K562 (cell line): ENCODE measurements at regions not wholly inside any gene's neighbourhood (a gene's known extent, or its start where the extent isn't known, plus 50 kb on each side); places are given as distances from the start of the nearest gene placed in this dataset.

ENCODE experiments used
- ATAC-seq: fragments of 200-7000 bp; cut with Tn5 transposase; 3 replicates; pipeline ENCODE4 v1.9.1; 2020; ENCODE audit warnings: moderate library complexity
- BruUV-seq: library from RNA; stranded (reverse); fragments of 400-500 nt; replicated peaks from 2 replicates; lab custom pipeline; 2021; lab: Mats Ljungman, UMichigan
- CTCF ChIA-PET: fragments of 300-600 bp; formaldehyde crosslinking; extraction: SDS; loops from one replicate; lab custom pipeline; 2021; ENCODE audit warnings: low intra/inter-chr PET ratio; lab: Yijun Ruan, JAX
- POLR2A ChIA-PET: fragments of 300-600, 350-650 bp; sonication (Branson Sonifier 250); formaldehyde crosslinking; extraction: SDS; loops from one replicate; lab custom pipeline; 2021; ENCODE audit warnings: antibody characterized with exemption, inconsistent platforms; lab: Yijun Ruan, JAX
- DNase-seq, 4 experiments: peaks; one replicate each; pipeline versions ENCODE4 v3.0.0 to v3.0.0-alpha.2; 2011 to 2018; ENCODE audit warnings: low spot score in 3 of 4, mixed read lengths in 3 of 4; ENCODE audit errors: extremely low read depth in 1 of 4
- FAIRE-seq: peaks from 2 replicates; lab custom pipeline; 2011; peaks lifted over from hg19 to GRCh38; lab: Jason Lieb, UNC
- H2AFZ ChIP-seq: 2 replicates; pipeline ENCODE4 v1.6.0; 2011; ENCODE audit warnings: low read depth, low read length, control low read depth, inconsistent platforms
- H3K27ac ChIP-seq: fragments of 200-600 bp; 3 replicates; pipeline ENCODE4 v1.8.0; 2011; ENCODE audit warnings: low read depth, mild to moderate bottlenecking, control low read depth, inconsistent platforms, low read length, moderate library complexity, mixed read lengths; ENCODE audit errors: extremely low read depth
- H3K27me3 ChIP-seq, 2 experiments: fragments of 300-600 bp in 1 of 2; 2 replicates in 1 of 2; 3 replicates in 1 of 2; pipeline versions ENCODE4 v1.6.0 to v1.8.0; 2011; ENCODE audit warnings: inconsistent platforms in 2 of 2, low read length in 2 of 2, mild to moderate bottlenecking in 1 of 2, mixed read lengths in 1 of 2, moderate library complexity in 1 of 2; ENCODE audit not compliant: control insufficient read depth in 2 of 2, insufficient read depth in 2 of 2
- H3K36me3 ChIP-seq: fragments of 300-600 bp; 3 replicates; pipeline ENCODE4 v1.8.0; 2011; ENCODE audit warnings: mild to moderate bottlenecking, low read length, inconsistent platforms; ENCODE audit not compliant: control insufficient read depth, insufficient read depth
- H3K4me1 ChIP-seq, 2 experiments: fragments of 200-600 bp in 1 of 2; replicated peaks in 1 of 2; 2 replicates in 1 of 2; 3 replicates in 1 of 2; pipeline versions ENCODE4 v1.5.1 to v1.8.0; 2011; ENCODE audit warnings: inconsistent platforms in 2 of 2, low read length in 2 of 2, mild to moderate bottlenecking in 1 of 2, mixed read lengths in 1 of 2, moderate library complexity in 1 of 2; ENCODE audit not compliant: control insufficient read depth in 2 of 2, insufficient read depth in 2 of 2
- H3K4me2 ChIP-seq: 2 replicates; pipeline ENCODE4 v1.6.1; 2011; ENCODE audit warnings: low read length, control low read depth, inconsistent platforms, mixed read lengths; ENCODE audit not compliant: insufficient read depth
- H3K4me3 ChIP-seq: fragments of 200-600 bp; sonication (generic), shearing (Covaris generic); 2 replicates; pipeline ENCODE4 v1.5.1; 2016; ENCODE audit warnings: control low read depth, inconsistent platforms
- H3K79me2 ChIP-seq: fragments of 200-600 bp; 3 replicates; pipeline ENCODE4 v1.8.0; 2011; ENCODE audit warnings: low read length, inconsistent platforms; ENCODE audit not compliant: control insufficient read depth, insufficient read depth
- H3K9ac ChIP-seq, 2 experiments: 2 replicates each; pipeline versions ENCODE4 v1.6.0 to v1.6.1; 2011; ENCODE audit warnings: low read depth in 2 of 2, low read length in 2 of 2, control low read depth in 1 of 2, inconsistent platforms in 1 of 2, mild to moderate bottlenecking in 1 of 2, mixed read lengths in 1 of 2; ENCODE audit not compliant: insufficient read depth in 1 of 2
- H3K9me1 ChIP-seq: one replicate; pipeline ENCODE4 v1.6.0; 2011; ENCODE audit warnings: inconsistent platforms, mild to moderate bottlenecking, low read length, moderate library complexity; ENCODE audit not compliant: control insufficient read depth, insufficient read depth
- H3K9me3 ChIP-seq: replicated peaks from 2 replicates; pipeline ENCODE4 v1.5.1; 2011; ENCODE audit warnings: low read depth, low read length, inconsistent platforms; ENCODE audit not compliant: control insufficient read depth, insufficient read depth
- H4K20me1 ChIP-seq: replicated peaks from 2 replicates; pipeline ENCODE4 v1.6.1; 2011; ENCODE audit warnings: low read length, inconsistent platforms, mixed read lengths; ENCODE audit not compliant: control insufficient read depth, insufficient read depth
- CBFB ChIP-seq: sonication (generic); formaldehyde crosslinking; IDR thresholded peaks from 2 replicates; pipeline ENCODE4 v1.4.0; 2020; ENCODE audit warnings: mild to moderate bottlenecking, missing genetic modification reagents
- DACH1 ChIP-seq: fragments of 450-650 bp; IDR thresholded peaks from 2 replicates; pipeline ENCODE4 v1.6.1; 2018; ENCODE audit not compliant: partially characterized antibody
- GATAD2B ChIP-seq: fragments of 450-650 bp; IDR thresholded peaks from 2 replicates; pipeline ENCODE4 v1.6.1; 2017; ENCODE audit warnings: mild to moderate bottlenecking, borderline replicate concordance
- HMGN3 ChIP-seq: IDR thresholded peaks from 2 replicates; pipeline ENCODE4 v1.6.1; 2011; ENCODE audit warnings: borderline replicate concordance, low read depth, mild to moderate bottlenecking, mixed read lengths, low read length; ENCODE audit not compliant: insufficient read length; ENCODE audit errors: extremely low read depth
- ILF3 ChIP-seq: fragments of 450-650 bp; IDR thresholded peaks from 2 replicates; pipeline ENCODE4 v1.6.1; 2018; ENCODE audit warnings: antibody characterized with exemption, mild to moderate bottlenecking, moderate library complexity, borderline replicate concordance
- POLR2G ChIP-seq: fragments of 200-400 bp; formaldehyde crosslinking; IDR thresholded peaks from 2 replicates; pipeline ENCODE4 v1.6.1; 2017; ENCODE audit warnings: low read depth, mild to moderate bottlenecking, antibody characterized with exemption, low read length, moderate library complexity
- SAP30 ChIP-seq: fragments of 200-600 bp; sonication (generic); IDR thresholded peaks from 2 replicates; pipeline ENCODE4 v1.6.1; 2012; ENCODE audit warnings: borderline replicate concordance, low read depth, mild to moderate bottlenecking, moderate library complexity, low read length, control low read depth, inconsistent platforms; ENCODE audit not compliant: insufficient read depth, poor library complexity, severe bottlenecking
- TCF3 ChIP-seq: sonication (generic); formaldehyde crosslinking; IDR thresholded peaks from 2 replicates; pipeline ENCODE4 v1.4.0; 2020; ENCODE audit warnings: mild to moderate bottlenecking, missing genetic modification reagents
- ZNF444 ChIP-seq: fragments of 250-450 bp; sonication (Bioruptor Pico); IDR thresholded peaks from 2 replicates; pipeline ENCODE4 v1.4.0; 2020; ENCODE audit warnings: mild to moderate bottlenecking, moderate library complexity
- WGBS: fragments of 100-300 bp; shearing (Covaris generic); methylation state at CpG from one replicate; pipeline ENCODE4 v1.1.6; 2016; ENCODE audit warnings: low coverage, mixed read lengths; ENCODE audit not compliant: insufficient coverage; ENCODE audit errors: missing lambda C conversion rate; 5-methylcytosine and 5-hydroxymethylcytosine counted together
- in situ Hi-C: fragments of 300-500 bp; cut with MboI; formaldehyde crosslinking; loops from 4 replicates; pipeline ENCODE4 v1.15.0; 2018; ENCODE audit warnings: inconsistent platforms, mixed read lengths
- intact Hi-C: fragments of 100-400 bp; cut with micrococcal nuclease; formaldehyde crosslinking; loops from 2 replicates; pipeline ENCODE4 v1.14.2; 2022
- TF ChIP-seq, protein P1 (sequence below), 2 experiments: fragments of 450-650 bp in 1 of 2; IDR thresholded peaks; 2 replicates each; pipeline ENCODE4 v1.6.1; 2011 to 2017; ENCODE audit warnings: low read depth in 2 of 2, antibody characterized with exemption in 1 of 2, borderline replicate concordance in 1 of 2, low read length in 1 of 2, mild to moderate bottlenecking in 1 of 2, mixed read lengths in 1 of 2; ENCODE audit not compliant: control insufficient read depth in 1 of 2
- TF ChIP-seq, protein P2 (sequence below): fragments of 450-650 bp; formaldehyde crosslinking; IDR thresholded peaks from 2 replicates; pipeline ENCODE4 v1.4.0; 2022; ENCODE audit warnings: mild to moderate bottlenecking, moderate library complexity
- TF ChIP-seq, protein P3 (sequence below): fragments of 250-450 bp; sonication (Bioruptor Pico); IDR thresholded peaks from 2 replicates; pipeline ENCODE4 v1.5.1; 2021; ENCODE audit warnings: mild to moderate bottlenecking
- TF ChIP-seq, protein P4 (sequence below): sonication (generic); formaldehyde crosslinking; IDR thresholded peaks from 2 replicates; pipeline ENCODE4 v1.8.0; 2022; ENCODE audit warnings: mild to moderate bottlenecking, missing genetic modification reagents

DNA sequence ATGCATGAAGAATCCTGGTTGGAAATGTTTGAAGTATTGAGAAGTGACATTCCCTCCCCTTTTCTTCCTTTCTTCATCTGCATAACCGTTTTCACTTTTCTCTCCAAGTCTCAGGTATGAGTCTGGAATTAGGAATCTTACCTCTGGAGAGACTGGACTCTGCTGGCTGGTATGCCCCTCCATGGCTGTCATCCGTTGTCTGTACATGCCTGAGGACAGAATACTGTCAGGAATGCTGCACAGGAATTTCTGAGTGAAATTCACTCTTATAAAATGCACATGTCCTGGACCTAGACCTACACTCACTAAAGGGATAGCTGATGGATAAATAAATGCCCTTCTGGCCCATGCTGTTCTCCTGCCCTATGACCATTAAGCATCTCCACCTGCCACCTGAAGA, 179.5 kb downstream of the MSN start:
- no peak overlapping the region for H2AFZ ChIP-seq
- H3K79me2 ChIP-seq = no peaks in the 10 kb centered on the region
- H3K36me3 ChIP-seq = no peaks in the 10 kb centered on the region
- intact Hi-C loops (no loop called here), in situ Hi-C loops (no loop called here)
- no peak for ATAC-seq
- CTCF ChIA-PET = no interaction called here
- H3K27me3 ChIP-seq = no peaks in the 10 kb centered on the region
- H3K4me2 ChIP-seq = no peak overlapping the region
- H3K9me1 ChIP-seq = no peaks in the 10 kb centered on the region
- no peak overlapping the region for H3K9ac ChIP-seq
- WGBS = 0% methylated on average over 2 of the region's 2 CpGs
- DNase-seq = no peak
- no peaks in the 10 kb centered on the region for H3K4me1 ChIP-seq
- H3K9me3 ChIP-seq = no peaks in the 10 kb centered on the region
- FAIRE-seq = no peak
- no peak overlapping the region for H3K4me3 ChIP-seq
- POLR2A ChIA-PET = no interaction called here
- no TSS peak for BruUV-seq
- H3K27ac ChIP-seq = no peak overlapping the region
- H4K20me1 ChIP-seq = no peaks in the 10 kb centered on the region
- TF ChIP-seq GATAD2B (no peak), CBFB (no peak), ILF3 (no peak), HMGN3 (no peak), DACH1 (no peak), SAP30 (no peak), POLR2G (no peak), ZNF444 (CRISPR knock-in tag) (no peak), TCF3 (no peak)
- TF ChIP-seq, protein P1, sequence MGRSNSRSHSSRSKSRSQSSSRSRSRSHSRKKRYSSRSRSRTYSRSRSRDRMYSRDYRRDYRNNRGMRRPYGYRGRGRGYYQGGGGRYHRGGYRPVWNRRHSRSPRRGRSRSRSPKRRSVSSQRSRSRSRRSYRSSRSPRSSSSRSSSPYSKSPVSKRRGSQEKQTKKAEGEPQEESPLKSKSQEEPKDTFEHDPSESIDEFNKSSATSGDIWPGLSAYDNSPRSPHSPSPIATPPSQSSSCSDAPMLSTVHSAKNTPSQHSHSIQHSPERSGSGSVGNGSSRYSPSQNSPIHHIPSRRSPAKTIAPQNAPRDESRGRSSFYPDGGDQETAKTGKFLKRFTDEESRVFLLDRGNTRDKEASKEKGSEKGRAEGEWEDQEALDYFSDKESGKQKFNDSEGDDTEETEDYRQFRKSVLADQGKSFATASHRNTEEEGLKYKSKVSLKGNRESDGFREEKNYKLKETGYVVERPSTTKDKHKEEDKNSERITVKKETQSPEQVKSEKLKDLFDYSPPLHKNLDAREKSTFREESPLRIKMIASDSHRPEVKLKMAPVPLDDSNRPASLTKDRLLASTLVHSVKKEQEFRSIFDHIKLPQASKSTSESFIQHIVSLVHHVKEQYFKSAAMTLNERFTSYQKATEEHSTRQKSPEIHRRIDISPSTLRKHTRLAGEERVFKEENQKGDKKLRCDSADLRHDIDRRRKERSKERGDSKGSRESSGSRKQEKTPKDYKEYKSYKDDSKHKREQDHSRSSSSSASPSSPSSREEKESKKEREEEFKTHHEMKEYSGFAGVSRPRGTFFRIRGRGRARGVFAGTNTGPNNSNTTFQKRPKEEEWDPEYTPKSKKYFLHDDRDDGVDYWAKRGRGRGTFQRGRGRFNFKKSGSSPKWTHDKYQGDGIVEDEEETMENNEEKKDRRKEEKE (IDR thresholded peaks at IDR 0.05; ENCODE audit: borderline replicate concordance in 1 of 2, control insufficient read depth in 1 of 2, low read depth in 2 of 2, low read length in 1 of 2) = no peak
- TF ChIP-seq, protein P2, sequence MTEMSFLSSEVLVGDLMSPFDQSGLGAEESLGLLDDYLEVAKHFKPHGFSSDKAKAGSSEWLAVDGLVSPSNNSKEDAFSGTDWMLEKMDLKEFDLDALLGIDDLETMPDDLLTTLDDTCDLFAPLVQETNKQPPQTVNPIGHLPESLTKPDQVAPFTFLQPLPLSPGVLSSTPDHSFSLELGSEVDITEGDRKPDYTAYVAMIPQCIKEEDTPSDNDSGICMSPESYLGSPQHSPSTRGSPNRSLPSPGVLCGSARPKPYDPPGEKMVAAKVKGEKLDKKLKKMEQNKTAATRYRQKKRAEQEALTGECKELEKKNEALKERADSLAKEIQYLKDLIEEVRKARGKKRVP (CRISPR knock-in tag) = no peak
- TF ChIP-seq, protein P3, sequence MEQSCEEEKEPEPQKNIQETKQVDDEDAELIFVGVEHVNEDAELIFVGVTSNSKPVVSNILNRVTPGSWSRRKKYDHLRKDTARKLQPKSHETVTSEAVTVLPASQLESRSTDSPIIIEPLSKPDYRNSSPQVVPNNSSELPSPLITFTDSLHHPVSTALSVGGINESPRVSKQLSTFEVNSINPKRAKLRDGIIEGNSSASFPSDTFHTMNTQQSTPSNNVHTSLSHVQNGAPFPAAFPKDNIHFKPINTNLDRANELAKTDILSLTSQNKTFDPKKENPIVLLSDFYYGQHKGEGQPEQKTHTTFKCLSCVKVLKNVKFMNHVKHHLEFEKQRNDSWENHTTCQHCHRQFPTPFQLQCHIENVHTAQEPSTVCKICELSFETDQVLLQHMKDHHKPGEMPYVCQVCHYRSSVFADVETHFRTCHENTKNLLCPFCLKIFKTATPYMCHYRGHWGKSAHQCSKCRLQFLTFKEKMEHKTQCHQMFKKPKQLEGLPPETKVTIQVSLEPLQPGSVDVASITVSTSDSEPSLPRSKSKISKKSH (CRISPR knock-in tag) = no peak
- TF ChIP-seq, protein P4, sequence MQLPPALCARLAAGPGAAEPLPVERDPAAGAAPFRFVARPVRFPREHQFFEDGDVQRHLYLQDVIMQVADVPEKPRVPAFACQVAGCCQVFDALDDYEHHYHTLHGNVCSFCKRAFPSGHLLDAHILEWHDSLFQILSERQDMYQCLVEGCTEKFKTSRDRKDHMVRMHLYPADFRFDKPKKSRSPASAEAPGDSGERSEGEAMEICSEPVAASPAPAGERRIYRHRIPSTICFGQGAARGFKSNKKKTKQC (CRISPR knock-in tag) = no peak
